GM12891 (cell line): ENCODE measurements at regions not wholly inside any gene's neighbourhood (a gene's known extent, or its start where the extent isn't known, plus 50 kb on each side); places are given as distances from the start of the nearest gene placed in this dataset.

ENCODE experiments used
- POLR2A ChIP-seq: IDR thresholded peaks from 2 replicates; pipeline ENCODE4 v1.6.1; 2011; ENCODE audit warnings: low read depth, low read length, control low read depth
- POLR2AphosphoS5 ChIP-seq: IDR thresholded peaks from 2 replicates; pipeline ENCODE4 v1.6.1; 2011; ENCODE audit warnings: low read depth, low read length, control low read depth
- SPI1 ChIP-seq: IDR thresholded peaks from 2 replicates; pipeline ENCODE4 v1.6.1; 2011; ENCODE audit warnings: low read depth, low read length, control low read depth
- TAF1 ChIP-seq: IDR thresholded peaks from 2 replicates; pipeline ENCODE4 v1.6.1; 2011; ENCODE audit warnings: low read depth, low read length, control low read depth

DNA sequence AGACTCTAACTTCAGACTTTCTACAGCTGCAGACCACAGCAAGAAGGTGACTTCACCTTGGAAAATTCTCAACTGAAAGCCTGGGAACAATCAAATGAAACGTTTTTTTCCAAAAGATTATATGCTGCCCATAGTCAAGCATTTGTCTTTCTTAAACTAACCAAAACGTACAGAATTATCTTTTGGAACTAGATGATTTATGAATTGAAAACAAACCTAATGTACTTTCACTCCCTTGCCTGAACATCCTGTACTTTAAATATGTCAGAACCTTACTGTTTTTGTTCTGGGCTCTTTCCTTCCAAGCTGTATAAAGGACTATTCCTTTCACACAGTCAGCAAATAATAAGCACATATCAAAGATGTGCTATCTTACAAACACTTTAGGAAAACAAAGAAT is 62.4 kb upstream of the TNFAIP3 start:
- TF ChIP-seq POLR2AphosphoS5 (no peak), POLR2A (no peak), SPI1 (no peak), TAF1 (no peak)
